Endothelial cell of hepatic sinusoid (primary cell): ENCODE measurements at regions not wholly inside any gene's neighbourhood (a gene's known extent, or its start where the extent isn't known, plus 50 kb on each side); places are given as distances from the start of the nearest gene placed in this dataset.
"Not testable (repeated sequence)": the region's sequence is repeated elsewhere in the genome, so short reads cannot be mapped to it uniquely, and the experiment has no call there.

ENCODE experiments used
- in situ Hi-C: cut with HindIII; loops from 2 replicates; pipeline ENCODE4 v1.10.0; 2017; ENCODE audit warnings: low sequenced_read_pairs

- in situ Hi-C loops, result no loop called here
Observed at GRCh38 chr7:106584914-106585759, 75.8 kb downstream of the CCDC71L start.

GRCh38 chr7:106583706-106584690 lies 77.0 kb downstream of the CCDC71L start:
- in situ Hi-C loops, result no loop called here

DNA sequence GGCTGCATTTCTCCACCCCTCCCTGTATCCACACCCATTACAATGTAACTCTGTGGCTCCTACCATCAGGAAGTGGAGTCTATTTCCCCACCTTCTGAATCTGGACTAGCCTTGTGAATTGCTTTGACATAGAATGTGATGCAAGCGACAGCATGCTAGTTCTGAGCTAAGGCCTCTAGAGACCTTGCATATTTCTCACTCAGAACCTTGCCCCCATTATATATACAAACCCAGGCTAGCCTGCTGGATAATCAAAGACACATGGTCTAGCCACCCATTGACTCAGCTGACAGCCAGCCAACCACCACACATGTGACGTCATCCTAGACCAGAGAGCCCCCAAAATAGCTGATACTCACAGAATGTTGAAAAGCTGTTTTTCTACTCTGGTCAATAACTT lies 77.9 kb downstream of the CCDC71L start:
- in situ Hi-C loops, result no loop called here

DNA sequence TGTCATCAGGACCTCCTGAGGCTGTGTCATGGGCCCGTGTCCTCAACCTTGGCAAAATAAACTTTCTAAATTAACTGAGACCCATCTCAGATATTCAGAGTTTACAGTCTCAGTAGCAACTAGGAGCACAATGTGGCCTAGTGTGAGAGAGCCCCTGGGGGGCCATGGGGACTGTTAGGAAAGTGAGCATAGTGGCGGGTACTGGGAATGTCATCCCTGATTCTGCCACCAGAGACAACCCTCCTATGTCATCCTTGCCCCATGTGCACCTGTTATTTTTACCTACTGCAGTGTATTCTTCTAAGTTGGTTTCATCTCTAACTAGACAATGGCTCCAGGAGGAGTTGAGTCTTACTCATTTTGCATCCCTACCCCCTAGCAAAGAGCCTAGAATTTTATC lies 78.6 kb downstream of the CCDC71L start:
- in situ Hi-C loops, result no loop called here

- in situ Hi-C loops, result not testable (repeated sequence)
Observed at GRCh38 chr7:106579086-106579485, 81.9 kb downstream of the CCDC71L start.

DNA sequence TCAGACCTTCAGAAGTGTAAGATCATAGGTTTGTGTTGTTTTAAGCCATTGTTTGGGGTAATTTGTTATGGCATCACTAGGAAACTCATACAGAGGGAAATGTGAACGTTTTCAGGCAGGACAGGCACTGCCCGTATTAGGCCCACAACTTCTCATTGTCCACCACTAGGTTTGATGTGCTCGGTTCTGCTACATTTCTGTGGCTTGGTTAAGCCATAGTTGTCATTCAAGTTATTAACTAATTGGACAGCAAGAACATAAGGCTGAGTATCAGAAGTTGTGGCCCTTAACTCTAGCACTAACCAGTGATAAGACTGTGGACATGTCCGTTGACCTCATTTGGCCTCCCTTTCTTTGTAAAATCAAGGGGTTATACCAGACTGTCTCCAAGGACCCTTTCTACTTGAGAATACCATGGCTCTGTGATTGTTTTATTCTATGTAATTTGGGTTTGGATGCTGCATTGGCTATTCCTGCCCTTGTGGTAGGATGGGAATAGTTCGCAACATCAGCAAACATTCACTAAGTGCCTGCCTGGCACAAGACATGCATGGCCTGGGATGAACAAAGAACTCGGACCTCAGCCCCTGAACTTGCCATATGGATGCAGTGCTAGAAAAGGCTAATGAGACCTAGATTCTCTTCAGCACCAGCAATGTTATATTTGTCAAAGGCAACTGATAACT lies 85.7 kb downstream of the CCDC71L start:
- in situ Hi-C loops, result no loop called here

DNA sequence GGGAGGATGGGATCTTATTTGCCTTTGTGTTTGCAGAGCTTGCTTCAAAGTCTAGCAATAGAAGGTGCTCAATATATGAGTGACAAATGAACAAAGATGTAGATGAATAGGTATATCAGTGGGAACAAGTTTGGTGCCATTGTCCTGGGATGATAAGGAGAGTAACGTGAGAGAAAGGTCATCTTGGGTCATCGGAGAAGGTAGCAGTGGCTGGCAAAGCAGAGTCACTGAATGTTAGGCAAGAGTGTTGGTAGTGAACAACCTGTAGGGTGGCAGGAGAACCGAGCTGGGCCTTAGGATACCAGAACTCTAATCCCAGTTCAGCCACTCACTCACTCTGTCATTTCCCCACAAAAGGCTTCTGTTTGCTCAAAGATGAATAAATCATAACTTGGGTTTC lies 87.2 kb downstream of the CCDC71L start:
- in situ Hi-C loops, result no loop called here

DNA sequence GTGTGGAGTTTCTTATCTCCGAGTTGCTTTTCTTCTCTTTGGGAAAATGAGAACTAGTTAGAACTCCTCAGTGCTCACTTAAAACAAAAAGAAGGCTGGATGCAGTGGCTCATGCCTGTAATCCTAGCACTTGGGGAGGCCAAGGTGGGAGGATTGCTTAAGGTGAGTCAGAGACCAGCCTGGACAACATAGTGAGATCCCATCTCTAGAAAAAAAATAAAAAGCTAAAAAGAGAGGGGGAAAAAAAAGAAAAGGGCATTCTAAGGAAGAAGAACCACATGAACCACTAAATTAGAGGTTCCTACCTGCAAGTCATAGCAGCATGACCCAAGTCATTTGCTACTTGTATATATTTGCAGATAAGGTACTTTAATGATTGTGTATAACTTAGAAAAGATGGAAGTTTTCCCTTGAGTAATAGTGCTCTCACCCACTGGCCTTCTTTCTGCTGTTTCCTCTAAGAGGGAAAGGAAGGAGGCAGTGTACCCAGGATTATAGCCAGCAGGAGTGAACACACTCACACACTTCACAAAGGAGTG lies 87.8 kb downstream of the CCDC71L start:
- in situ Hi-C loops, result no loop called here

- in situ Hi-C loops, result no loop called here
Observed at GRCh38 chr7:106572394-106573124, 88.4 kb downstream of the CCDC71L start.

DNA sequence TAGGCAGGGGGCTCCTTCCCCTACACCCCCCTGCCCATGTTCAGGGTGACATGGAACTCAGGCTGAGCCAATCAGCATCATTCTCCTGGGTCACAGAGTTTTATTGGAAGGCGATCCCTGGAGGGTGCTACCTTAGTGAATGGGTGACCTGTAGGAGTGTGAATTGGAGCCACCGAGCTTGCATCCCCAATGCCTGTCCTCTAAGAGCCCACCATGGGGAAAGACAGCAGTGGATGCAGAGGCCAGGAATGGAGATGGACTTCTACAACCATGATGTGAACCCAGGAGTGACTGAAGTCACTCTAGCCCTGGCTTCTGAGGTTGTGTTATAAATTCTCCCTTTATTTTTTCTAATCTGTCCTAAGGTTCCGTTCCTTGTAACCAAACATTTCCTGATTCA lies 89.4 kb downstream of the CCDC71L start:
- in situ Hi-C loops, result no loop called here

DNA sequence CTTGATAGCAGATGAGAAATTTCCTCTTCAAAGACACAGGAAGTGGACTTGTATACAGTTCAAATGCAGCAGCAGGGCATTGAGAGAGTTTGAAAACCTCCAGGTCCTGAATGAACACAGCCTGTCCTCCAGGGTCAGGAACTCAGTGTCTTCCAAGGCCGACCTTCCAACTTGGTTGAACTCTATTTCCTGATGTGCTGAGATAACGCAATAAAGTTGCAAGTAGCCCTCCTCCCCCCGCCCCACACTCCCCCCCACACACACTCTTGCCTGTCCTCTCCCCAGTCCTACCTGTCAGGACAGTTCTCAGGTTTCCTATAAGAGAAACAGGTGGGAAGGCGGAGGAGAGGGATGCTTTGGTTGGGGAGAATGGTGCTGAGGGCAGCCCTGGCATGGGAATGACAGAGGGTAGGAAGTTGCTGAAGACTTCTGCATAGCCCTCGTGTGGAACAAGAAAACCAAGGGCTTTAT lies 90.0 kb downstream of the CCDC71L start:
- in situ Hi-C loops, result no loop called here

DNA sequence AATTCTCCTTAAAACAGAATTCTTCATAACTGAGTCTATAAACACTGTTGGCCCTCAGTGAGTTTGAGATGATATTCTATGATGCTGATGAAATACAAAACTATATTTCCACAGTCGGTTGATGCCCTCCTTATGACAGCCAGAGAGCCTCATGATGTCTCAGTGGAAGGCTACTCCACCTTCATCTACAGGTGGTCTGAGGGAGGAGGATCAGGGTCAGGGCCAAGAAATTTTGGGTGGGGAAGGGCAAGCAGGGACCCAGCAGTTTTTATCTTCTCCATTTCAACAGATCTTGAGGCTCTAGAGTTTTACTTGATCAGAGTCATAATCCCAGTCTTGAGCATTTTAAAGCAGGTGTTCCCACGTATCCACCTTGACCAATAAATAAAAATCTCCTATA lies 90.8 kb downstream of the CCDC71L start:
- in situ Hi-C loops, result no loop called here

DNA sequence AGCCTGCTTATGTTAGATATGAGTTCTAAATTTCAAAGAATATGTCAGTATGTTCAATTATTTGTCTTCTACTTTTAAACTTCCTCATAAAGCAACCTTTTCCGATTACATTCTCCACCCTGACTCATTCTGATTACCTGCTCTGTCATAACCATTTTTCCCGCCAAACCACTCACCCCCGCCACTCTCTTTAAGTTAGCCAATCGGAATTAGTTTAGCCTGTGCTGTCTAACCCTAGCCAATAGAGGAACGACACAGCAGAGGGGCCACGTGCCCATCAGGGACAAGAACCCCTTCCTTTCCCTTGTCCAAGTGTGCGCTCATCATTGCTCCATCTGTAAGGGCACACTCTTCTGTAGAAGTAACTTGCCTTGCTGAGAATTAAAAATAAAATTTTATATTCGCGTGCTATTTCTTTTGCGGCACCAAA lies 91.4 kb downstream of the CCDC71L start:
- in situ Hi-C loops, result no loop called here

DNA sequence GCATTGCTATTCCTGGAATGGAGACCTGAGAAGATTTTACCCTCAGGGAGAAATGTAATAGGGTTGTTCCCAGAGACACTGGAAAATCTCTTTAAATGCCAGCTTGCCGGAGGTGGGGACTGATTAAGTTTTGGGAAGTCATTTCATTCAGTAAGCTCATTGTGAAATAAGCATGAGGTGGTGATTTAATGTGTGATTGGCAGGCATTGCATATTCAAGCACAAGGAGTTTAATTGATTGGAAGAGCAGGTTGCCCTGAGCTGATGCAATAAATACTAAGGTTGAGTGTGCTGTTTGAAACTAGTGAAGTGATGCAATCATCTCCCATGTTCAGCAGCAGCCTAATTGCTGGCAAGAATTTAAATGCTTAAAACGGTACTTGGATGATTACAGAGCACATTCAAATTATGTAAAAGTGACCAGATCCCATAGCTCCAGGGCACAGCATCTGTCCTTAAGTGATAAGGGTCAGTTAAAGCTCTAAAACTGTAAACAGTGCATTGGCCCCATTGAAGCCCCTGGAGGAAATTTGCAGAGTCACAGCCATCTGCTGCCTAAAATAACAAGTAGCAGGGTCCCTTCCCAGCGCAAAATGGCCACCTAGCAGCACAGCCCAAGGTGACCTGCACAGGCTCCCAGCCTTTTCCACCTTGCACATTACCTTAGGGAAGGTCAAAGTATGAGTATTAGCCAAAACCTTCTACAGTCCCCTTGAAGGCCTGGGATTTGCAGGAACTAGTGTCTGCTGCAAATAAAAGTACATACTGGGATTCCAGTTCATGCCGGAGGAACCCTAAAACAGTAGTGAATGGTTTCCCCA lies 92.1 kb downstream of the CCDC71L start:
- in situ Hi-C loops, result no loop called here

GRCh38 chr7:106568002-106568679 lies 92.8 kb downstream of the CCDC71L start:
- in situ Hi-C loops, result no loop called here

DNA sequence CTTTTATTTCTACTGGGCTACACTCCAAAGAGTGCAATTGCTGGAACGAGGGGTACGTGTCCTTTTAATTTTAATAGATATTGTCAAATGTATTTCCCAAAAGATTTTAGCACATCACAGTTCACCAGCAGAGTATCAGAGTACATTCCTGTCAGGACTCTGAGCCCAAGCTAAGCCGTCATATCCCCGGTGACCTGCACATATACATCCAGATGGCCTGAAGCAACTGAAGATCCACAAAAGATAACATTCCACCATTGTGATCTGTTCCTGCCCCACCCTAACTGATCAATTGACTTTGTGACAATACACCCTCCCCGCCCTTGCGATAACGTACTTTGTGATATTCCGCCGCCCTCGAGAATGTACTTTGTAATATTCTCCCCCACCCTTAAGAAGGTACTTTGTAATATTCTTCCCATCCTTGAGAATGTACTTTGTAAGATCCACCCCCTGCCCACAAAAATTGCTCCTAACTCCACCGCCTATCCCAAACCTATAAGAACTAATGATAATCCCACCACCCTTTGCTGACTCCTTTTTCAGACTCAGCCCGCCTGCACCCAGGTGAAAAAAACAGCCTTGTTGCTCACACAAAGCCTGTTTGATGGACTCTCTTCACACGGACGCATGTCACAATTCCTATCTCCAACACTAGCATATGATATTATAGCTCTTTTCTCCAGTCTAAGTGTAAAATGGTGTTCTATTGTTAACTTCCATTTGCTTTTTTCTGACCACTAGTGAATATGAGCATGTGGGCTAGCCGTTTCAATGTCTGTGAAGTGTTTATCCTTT lies 93.6 kb downstream of the CCDC71L start:
- in situ Hi-C loops, result not testable (repeated sequence)

GRCh38 chr7:106566672-106567071 lies 94.3 kb downstream of the CCDC71L start:
- in situ Hi-C loops, result no loop called here

DNA sequence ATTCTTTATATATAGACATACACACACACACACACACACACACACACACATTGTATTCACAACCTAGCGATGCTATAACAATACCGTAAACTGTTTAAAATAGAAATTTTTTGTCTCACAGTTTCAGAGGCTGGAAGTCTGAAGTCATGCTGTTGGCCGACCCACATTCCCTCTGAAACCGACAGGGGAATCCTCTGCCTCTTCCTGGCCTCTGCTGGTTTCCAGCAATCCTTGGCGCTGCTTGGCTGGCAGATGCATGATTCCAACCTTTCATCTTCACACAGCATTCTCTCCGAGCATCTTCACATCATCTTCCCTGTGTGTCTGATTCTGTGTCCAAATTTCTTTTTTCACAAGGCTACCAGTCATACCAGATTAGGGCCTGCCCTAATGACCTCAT lies 94.8 kb downstream of the CCDC71L start:
- in situ Hi-C loops, result no loop called here
